Skeletal muscle cell (primary cell): ENCODE measurements at regions not wholly inside any gene's neighbourhood (a gene's known extent, or its start where the extent isn't known, plus 50 kb on each side); places are given as distances from the start of the nearest gene placed in this dataset.
"Not testable (repeated sequence)": the region's sequence is repeated elsewhere in the genome, so short reads cannot be mapped to it uniquely, and the experiment has no call there.

Source experiments
- DNase-seq: peaks from one replicate; pipeline ENCODE4 v3.0.0-alpha.2; 2010; ENCODE audit warnings: low read depth
- H3K4me3 ChIP-seq: 2 replicates; pipeline ENCODE4 v1.5.1; 2011; ENCODE audit warnings: low read depth, mild to moderate bottlenecking, control low read depth, low read length, moderate library complexity

DNA sequence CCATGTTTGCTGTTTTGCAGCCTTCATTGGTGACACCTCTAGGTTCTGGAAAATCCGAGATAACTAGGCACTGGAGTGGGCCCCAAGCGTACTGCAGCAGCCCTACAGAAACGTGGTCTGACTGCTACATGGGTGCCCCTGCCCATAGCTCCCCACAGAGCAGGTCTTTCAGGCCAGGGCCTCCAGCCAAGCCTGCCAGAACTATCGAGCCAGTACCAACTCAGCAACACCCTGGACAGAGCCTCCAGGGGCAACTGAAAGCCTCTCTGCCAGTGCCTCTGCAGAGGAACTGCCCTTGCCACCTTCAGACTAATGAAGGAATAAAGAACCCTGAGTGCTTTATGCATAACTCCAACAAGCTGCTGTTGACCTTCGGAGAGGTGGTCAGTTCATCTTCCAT lies 111.1 kb upstream of the PPP3CA start:
- DNase-seq: no peak
- H3K4me3 ChIP-seq: no peak overlapping the region

DNA sequence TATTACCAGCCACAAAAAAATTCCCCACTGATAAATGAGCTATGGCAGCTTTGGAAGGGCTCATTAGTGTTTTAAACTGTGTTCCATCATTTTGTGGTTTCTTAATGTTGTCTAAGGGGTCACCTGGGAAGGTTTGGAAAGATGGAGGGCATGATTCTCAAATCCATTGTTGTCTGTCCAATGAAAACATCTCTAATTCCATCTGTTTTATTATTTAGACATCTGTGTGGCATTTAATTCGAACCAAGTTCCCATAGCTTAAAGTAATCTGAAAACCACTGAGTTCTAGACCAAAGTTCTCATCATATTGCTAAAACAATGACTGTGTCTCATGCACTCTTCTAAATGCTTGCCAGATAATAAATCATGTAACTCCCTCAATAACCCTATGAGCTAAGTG lies 103.8 kb upstream of the PPP3CA start:
- H3K4me3 ChIP-seq: no peak overlapping the region
- no peak for DNase-seq

DNA sequence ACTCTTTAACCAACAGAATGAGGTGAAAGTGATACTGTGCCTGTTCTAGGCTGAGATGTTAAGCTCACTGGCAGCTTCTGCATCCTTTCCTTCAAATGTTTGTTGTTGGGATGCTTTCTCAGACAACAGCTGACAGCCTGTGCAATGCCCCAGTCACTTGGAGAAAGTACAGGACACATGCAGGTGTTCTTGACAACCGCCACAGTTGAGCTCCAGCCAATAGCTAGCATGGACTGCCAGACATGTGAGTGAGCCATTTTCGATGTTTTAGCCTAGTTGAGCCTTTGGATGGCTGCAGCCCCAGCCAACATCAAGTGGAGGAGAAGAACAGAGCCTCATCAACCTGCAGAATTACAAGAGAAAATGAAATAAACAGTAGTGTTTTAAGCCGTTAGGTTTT lies 94.1 kb upstream of the PPP3CA start:
- DNase-seq: no peak

DNA sequence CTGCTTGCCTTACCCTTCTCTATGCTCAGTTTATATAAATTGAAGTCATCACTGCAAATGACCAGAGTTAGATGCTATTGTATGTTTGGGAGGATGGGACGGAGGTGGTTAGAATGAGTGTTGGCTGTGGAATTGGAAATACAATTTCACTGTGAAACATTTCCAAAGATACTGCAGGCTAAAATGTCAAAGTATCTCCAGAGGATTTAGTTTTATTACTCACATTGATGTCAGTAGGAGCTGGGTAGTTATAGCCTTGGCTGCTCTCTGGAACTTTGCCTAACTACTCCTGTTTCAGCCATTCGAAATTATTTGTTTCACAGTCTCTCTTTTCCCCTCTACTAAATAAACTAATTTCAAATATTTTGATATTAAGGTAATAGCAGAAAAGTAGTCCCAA lies 92.6 kb upstream of the PPP3CA start:
- no peak overlapping the region for H3K4me3 ChIP-seq
- DNase-seq: peak; percentile 39

More for the DNA sequence above, 94.1 kb upstream of the PPP3CA start:
- H3K4me3 ChIP-seq: no peak overlapping the region

DNA sequence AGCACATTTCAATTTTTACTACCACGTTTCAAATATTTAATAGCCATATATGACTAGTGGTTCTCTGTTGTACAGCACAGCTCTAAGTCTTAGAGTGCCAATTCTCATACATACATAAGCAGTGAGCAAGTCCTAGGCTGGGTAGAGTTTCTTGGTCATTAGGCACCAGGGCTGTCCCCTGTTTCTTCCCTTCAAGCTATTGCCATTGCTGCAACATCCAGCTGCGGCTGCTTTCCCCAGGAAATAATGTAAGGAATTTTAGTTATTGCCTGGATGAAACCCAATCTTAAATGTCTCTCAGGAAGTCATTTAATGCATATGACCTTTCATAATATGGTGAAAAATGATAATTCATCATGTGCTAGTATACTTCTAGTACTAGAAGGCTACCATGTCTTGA lies 74.1 kb upstream of the PPP3CA start:
- DNase-seq: no peak
- no peak overlapping the region for H3K4me3 ChIP-seq

DNA sequence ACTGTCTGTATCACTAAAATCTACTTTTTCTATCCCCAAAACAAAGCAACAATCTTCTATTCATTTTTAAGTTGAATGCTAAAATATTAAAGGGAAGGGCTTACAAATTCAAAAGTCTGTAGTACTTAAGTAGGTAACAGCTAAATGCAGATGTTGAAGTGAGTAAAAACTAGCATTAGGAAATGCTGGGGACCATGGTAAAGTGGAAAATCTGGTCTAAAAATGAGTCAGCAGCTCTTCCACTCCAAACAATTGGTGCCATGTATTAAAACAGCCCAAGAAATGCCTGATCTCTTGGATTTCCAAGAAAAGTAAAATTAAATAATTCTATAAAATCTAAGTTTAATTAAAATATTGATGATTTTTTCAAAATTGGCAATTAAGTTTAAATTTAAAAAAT lies 73.3 kb upstream of the PPP3CA start:
- H3K4me3 ChIP-seq: no peak overlapping the region

DNA sequence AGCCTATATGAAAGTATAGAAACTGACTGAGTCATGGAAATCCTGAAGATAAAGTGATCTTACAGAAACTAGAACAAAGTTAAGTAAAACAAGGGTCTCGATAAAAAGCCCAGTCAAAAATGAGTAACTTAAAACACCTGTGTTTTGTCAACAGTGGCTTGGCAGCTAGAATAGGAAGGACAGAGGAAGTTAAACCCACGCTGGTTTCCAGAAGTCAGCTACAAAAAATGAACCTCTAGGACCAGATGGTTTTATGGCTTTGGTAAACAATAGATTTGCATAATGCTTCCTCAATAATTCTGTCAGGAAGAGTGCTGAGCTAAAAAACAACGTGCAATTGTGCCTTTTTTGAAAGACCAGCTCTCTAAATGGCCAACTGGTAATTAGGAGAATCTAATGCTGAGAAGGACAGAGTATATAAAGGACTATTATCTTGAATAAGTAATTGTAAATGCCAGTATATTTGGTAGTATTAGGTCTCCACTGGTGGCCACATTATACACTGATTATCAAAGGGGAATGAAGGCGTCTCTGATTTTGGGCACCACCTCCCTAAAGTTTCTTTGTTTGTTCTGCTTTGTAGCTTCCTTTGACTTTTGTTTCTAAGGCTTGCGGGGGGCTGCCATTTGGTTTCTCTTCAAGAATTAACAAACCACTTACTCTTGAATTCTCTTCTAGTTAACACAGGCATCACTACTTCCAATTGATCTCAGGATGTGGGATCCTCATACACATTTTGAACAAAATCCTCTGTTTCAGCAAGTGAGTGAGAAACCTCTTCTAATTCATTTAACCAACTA lies 72.2 kb upstream of the PPP3CA start:
- DNase-seq: no peak

More for the DNA sequence above, 73.3 kb upstream of the PPP3CA start:
- DNase-seq: no peak

DNA sequence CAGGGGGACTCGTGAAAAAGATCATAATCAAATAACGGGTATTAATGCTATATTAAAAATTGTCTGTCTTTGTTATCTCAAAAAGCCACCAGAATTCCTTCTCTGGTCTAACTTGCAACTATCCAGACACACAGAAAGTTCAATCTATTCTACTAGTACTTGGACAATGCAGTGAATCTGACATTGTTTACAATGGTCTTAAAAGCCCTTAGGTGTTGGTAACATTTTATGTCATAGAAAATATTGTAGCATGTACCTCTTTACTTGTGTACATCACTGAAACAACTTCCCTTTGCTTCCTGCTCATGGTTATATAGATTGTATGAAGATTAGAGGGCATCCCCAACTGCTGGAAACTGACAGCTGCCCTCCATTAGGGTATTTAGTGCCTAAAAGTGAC lies 71.1 kb upstream of the PPP3CA start:
- DNase-seq: no peak

More for the DNA sequence above, 72.2 kb upstream of the PPP3CA start:
- no peak overlapping the region for H3K4me3 ChIP-seq

DNA sequence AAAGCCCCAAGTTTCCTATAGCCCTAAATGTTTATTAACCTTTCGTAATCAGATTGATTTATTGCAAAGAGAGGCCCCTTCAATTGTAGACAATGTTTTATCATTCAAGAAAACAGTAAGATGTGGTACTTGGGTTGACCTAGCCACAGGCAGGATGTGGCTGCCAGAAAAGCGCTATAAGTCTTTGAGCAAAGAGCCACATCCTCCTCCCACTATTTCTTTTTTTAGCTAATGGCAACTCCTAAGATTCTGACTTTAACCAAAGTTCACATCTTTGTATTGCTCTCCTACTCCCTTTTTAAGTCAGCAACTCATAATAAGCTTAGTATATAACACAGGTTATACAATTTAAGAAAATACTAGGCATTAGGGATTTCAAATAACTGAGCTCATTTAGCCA lies 70.7 kb upstream of the PPP3CA start:
- DNase-seq: no peak

More for the DNA sequence above, 71.1 kb upstream of the PPP3CA start:
- no peak overlapping the region for H3K4me3 ChIP-seq

DNA sequence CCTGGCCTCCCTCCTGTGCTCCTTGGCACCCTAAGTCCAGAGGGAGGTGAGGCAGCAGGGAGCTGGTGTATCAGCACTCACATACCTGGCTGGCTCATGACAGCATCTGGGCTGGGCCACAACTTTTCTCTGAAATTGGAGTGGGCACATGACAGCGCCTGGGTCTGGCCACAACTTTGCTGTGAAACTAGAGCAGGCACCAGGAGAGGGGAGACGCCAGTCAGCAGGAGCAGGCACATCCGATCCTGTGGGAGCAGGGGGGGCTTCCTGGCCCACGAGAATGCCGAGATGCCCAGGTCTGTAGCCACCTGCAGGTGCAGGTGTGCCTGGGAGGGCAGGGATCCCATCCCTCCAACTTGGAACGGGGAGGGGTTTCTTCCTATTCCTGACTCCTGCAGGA lies 69.7 kb upstream of the PPP3CA start:
- no peak overlapping the region for H3K4me3 ChIP-seq
- DNase-seq: no peak

More for the DNA sequence above, 70.7 kb upstream of the PPP3CA start:
- H3K4me3 ChIP-seq: no peak overlapping the region

DNA sequence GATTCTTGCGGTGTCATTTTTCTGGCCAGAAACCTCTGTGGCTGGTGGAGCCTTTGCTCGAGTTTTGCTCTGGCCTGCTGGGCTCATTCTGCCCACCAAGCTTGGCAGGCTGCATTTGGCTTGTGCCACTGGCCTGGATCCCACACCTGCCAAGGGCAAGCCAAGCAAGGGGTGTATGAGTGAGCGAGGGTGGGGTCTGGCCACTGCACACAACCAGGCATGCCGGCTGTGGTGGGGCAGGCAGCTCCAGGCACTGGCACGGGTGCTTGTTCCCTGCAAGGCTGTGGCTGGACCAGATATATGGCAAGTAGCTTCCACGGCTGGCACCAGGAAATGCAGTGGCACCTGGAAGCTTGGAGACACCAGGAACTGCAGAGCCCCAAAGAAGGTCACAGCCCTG lies 68.6 kb upstream of the PPP3CA start:
- no peak for DNase-seq

DNA sequence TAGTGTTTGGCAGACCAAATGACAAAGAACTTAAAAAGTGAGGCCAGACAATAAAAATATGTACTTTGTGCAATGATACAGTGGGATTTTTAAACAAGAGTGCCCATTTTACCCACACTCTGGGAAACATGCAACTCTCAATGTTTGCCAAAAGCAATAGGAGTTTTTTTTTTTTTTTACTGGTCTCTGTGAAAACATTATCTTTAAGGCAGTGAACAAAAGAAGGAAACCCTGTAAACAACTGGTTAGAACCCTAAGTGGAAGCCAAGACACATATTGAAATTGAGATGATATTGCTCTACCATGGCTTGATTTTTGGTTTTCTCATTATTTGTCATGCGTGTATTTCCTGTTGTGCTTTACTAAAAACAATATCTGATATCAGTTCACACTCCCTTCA lies 67.2 kb upstream of the PPP3CA start:
- no peak overlapping the region for H3K4me3 ChIP-seq
- DNase-seq: no peak

More for the DNA sequence above, 68.6 kb upstream of the PPP3CA start:
- no peak overlapping the region for H3K4me3 ChIP-seq

DNA sequence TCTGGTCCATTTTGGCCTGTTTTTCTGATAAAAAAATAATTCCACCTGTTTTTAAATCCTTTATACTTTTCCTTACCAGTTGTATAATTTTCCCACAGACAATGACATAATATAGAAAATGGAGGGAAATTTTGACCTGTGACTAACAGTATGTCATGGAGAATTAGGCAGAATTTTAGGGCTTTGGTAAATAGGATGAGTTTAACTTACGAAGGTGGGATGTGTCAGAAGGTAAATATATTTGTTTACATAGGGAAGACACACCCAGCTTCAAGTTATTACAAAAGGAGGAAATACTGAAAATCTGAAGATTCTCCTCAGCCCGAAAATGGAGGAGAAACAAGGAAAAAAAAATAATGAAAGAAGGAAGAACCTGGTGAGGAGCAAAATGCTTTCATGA lies 64.6 kb upstream of the PPP3CA start:
- DNase-seq: no peak
- H3K4me3 ChIP-seq: no peak overlapping the region

DNA sequence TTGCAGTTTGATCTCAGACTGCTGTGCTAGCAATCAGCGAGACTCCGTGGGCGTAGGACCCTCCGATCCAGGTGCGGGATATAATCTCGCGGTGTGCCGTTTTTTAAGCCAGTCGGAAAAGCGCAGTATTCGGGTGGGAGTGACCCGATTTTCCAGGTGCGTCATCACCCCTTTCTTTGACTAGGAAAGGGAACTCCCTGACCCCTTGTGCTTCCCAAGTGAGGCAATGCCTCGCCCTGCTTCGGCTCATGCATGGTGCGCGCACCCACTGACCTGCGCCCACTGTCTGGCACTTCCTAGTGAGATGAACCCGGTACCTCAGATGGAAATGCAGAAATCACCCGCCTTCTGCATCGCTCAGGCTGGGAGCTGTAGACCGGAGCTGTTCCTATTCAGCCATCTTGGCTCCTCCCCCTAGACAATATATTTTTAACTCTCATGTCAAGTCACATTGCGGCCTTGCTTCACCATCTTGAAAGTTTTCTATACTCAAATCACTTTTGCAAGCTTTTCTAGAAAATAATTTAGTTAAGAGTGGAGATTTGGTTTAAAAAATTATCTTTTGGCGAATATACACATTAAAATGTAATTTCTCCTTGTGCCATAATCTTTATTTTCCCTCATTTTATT lies 64.1 kb upstream of the PPP3CA start:
- not testable (repeated sequence) for H3K4me3 ChIP-seq, DNase-seq

DNA sequence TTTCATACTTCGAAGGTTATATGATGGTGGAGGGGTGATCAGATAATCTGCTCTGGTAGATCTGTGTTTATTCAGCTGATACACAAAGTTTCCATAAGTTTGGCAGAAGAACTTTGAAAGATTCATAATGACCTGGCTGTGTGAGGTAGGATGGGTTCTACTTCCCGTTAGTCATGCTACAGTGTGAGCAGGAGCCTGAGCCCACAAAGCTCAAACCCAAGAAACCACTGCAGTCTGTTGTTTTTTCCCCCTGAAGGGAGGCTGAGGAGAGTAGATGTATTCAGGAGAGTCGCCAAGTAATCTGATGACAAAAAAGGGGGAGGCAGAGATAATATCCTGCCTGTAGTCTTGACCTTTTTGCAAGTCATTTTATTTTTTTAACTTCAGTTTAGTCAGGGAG lies 52.8 kb upstream of the PPP3CA start:
- DNase-seq: peak; percentile 30
- H3K4me3 ChIP-seq: no peak overlapping the region

DNA sequence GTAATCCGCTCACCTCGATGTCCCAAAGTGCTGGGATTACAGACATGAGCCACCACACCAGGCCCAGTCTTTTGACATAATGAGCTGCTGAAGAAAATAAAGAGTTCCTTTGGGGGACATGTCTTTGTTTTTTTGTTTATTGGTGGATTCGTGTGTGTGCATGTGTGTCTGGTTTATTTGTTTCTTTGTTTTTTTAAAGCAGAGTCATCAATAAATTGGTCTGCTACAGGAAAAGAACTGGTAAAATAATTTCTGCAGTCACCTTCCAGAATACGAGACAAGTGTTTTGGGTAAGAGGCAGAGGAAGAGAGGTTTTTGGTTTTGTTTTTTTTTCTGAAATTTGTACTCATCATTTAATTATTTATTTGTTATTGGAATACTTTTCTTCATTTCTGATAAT lies 51.5 kb upstream of the PPP3CA start:
- H3K4me3 ChIP-seq: no peak overlapping the region
- no peak for DNase-seq
